GM23338 (cell line): ENCODE measurements at regions not wholly inside any gene's neighbourhood (a gene's known extent, or its start where the extent isn't known, plus 50 kb on each side); places are given as distances from the start of the nearest gene placed in this dataset.

Source experiments
- ATAC-seq: fragments of 200-7000 bp; cut with Tn5 transposase; 3 replicates; pipeline ENCODE4 v1.9.1; 2020
- DNase-seq: peaks from one replicate; pipeline ENCODE4 v3.0.0-alpha.2; 2015; ENCODE audit warnings: low spot score
- H2AFZ ChIP-seq: fragments of 200-600 bp; sonication (generic); 2 replicates; pipeline ENCODE4 v1.8.0; 2016; ENCODE audit warnings: antibody characterized with exemption, mild to moderate bottlenecking, moderate library complexity
- H3F3A ChIP-seq: fragments of 200-600 bp; sonication (generic); replicated peaks from 2 replicates; pipeline ENCODE4 v1.8.0; 2017; ENCODE audit warnings: antibody characterized with exemption, mixed run types, low read depth
- H3K27ac ChIP-seq: fragments of 200-600 bp; sonication (generic); 2 replicates; pipeline ENCODE4 v1.6.1; 2016; ENCODE audit warnings: low read depth
- H3K27me3 ChIP-seq: fragments of 200-600 bp; sonication (generic); 2 replicates; pipeline ENCODE4 v1.8.0; 2016; ENCODE audit warnings: mild to moderate bottlenecking, mixed run types, moderate library complexity; ENCODE audit not compliant: insufficient read depth
- H3K36me3 ChIP-seq: fragments of 200-600 bp; sonication (generic); 2 replicates; pipeline ENCODE4 v1.8.0; 2016; ENCODE audit warnings: mild to moderate bottlenecking; ENCODE audit not compliant: insufficient read depth
- H3K4me1 ChIP-seq: fragments of 200-600 bp; sonication (generic); 2 replicates; pipeline ENCODE4 v1.8.0; 2016; ENCODE audit warnings: mild to moderate bottlenecking, moderate library complexity; ENCODE audit not compliant: insufficient read depth
- H3K4me2 ChIP-seq: fragments of 200-600 bp; sonication (generic); 2 replicates; pipeline ENCODE4 v1.7.1; 2017; ENCODE audit warnings: mixed run types
- H3K4me3 ChIP-seq: fragments of 200-600 bp; sonication (generic); 2 replicates; pipeline ENCODE4 v1.6.1; 2016; ENCODE audit warnings: mixed run types
- H3K79me2 ChIP-seq: fragments of 200-600 bp; sonication (generic); replicated peaks from 2 replicates; pipeline ENCODE4 v1.8.0; 2017; ENCODE audit warnings: mild to moderate bottlenecking; ENCODE audit not compliant: insufficient read depth
- H3K9me2 ChIP-seq: fragments of 200-600 bp; sonication (generic); 2 replicates; pipeline ENCODE4 v1.8.0; 2017; ENCODE audit not compliant: insufficient read depth
- H4K20me1 ChIP-seq: fragments of 200-600 bp; sonication (generic); replicated peaks from 2 replicates; pipeline ENCODE4 v1.8.0; 2017; ENCODE audit warnings: mild to moderate bottlenecking; ENCODE audit not compliant: insufficient read depth
- H3K27ac Mint-ChIP-seq: 2 replicates; pipeline ENCODE4 v1.8.0; 2020; ENCODE audit warnings: inconsistent platforms, mild to moderate bottlenecking, moderate library complexity, mixed read lengths
- H3K27me3 Mint-ChIP-seq: 3 replicates; pipeline ENCODE4 v1.8.0; 2022; ENCODE audit warnings: low read depth, mild to moderate bottlenecking, moderate library complexity, mixed read lengths, inconsistent platforms; ENCODE audit not compliant: insufficient read depth, poor library complexity
- H3K36me3 Mint-ChIP-seq: 3 replicates; pipeline ENCODE4 v1.8.0; 2021; ENCODE audit warnings: low read depth, mild to moderate bottlenecking, inconsistent platforms, moderate library complexity, mixed read lengths
- H3K4me1 Mint-ChIP-seq: 3 replicates; pipeline ENCODE4 v1.8.0; 2020; ENCODE audit warnings: mild to moderate bottlenecking, inconsistent platforms, mixed read lengths
- H3K4me3 Mint-ChIP-seq: 3 replicates; pipeline ENCODE4 v1.8.0; 2021; ENCODE audit warnings: moderate library complexity, mild to moderate bottlenecking, inconsistent platforms, mixed read lengths
- H3K9me3 Mint-ChIP-seq: 3 replicates; pipeline ENCODE4 v1.8.0; 2020; ENCODE audit warnings: moderate library complexity, mild to moderate bottlenecking, inconsistent platforms, mixed read lengths
- CREB1 ChIP-seq: fragments of 250-450 bp; sonication (Bioruptor Pico); IDR thresholded peaks from 2 replicates; pipeline ENCODE4 v1.5.0; 2020; ENCODE audit warnings: low read depth, mild to moderate bottlenecking, moderate library complexity
- CTCF ChIP-seq, 2 experiments: fragments of 200-600 bp in 1 of 2; sonication (generic) in 1 of 2; conservative IDR thresholded peaks; 2 replicates each; pipeline versions ENCODE4 v1.5.1 to v1.6.1; 2016 to 2017; ENCODE audit warnings: antibody characterized with exemption in 2 of 2, low read depth in 2 of 2, mild to moderate bottlenecking in 2 of 2, moderate library complexity in 1 of 2
- ETS1 ChIP-seq: IDR thresholded peaks from 2 replicates; pipeline ENCODE4 v1.6.1; 2016; ENCODE audit warnings: antibody characterized with exemption
- EZH2 ChIP-seq: fragments of 200-600 bp; sonication (generic); IDR thresholded peaks from one replicate; pipeline ENCODE4 v1.8.0; 2017; ENCODE audit warnings: antibody characterized with exemption, mild to moderate bottlenecking, low read depth; ENCODE audit not compliant: unreplicated experiment
- EZH2phosphoT487 ChIP-seq: fragments of 200-600 bp; sonication (generic); IDR thresholded peaks from one replicate; pipeline ENCODE4 v1.8.1; 2018; ENCODE audit warnings: antibody characterized with exemption; ENCODE audit not compliant: unreplicated experiment
- JUNB ChIP-seq: IDR thresholded peaks from one replicate; pipeline ENCODE4 v1.6.1; 2016; ENCODE audit warnings: antibody characterized with exemption; ENCODE audit not compliant: unreplicated experiment
- NANOG ChIP-seq: IDR thresholded peaks from 2 replicates; pipeline ENCODE4 v1.6.1; 2016; ENCODE audit warnings: antibody characterized with exemption, borderline replicate concordance
- POLR2AphosphoS5 ChIP-seq: IDR thresholded peaks from 2 replicates; pipeline ENCODE4 v1.6.1; 2016; ENCODE audit warnings: antibody characterized with exemption, low read depth
- REST ChIP-seq: IDR thresholded peaks from one replicate; pipeline ENCODE4 v1.6.1; 2018; ENCODE audit warnings: antibody characterized with exemption; ENCODE audit not compliant: unreplicated experiment
- STAT1 ChIP-seq: IDR thresholded peaks from one replicate; pipeline ENCODE4 v1.6.1; 2016; ENCODE audit warnings: antibody characterized with exemption; ENCODE audit not compliant: unreplicated experiment
- ZNF114 ChIP-seq: fragments of 250-450 bp; sonication (Bioruptor Pico); IDR thresholded peaks from 2 replicates; pipeline ENCODE4 v1.5.0; 2020; ENCODE audit warnings: mild to moderate bottlenecking, moderate library complexity
- ZNF331 ChIP-seq: fragments of 250-450 bp; sonication (Bioruptor Pico); IDR thresholded peaks from 2 replicates; pipeline ENCODE4 v1.5.0; 2020; ENCODE audit warnings: low read depth, mild to moderate bottlenecking, moderate library complexity
- ZNF462 ChIP-seq: fragments of 250-450 bp; sonication (Bioruptor Pico); IDR thresholded peaks from 2 replicates; pipeline ENCODE4 v1.5.0; 2020; ENCODE audit warnings: mild to moderate bottlenecking, moderate library complexity

DNA sequence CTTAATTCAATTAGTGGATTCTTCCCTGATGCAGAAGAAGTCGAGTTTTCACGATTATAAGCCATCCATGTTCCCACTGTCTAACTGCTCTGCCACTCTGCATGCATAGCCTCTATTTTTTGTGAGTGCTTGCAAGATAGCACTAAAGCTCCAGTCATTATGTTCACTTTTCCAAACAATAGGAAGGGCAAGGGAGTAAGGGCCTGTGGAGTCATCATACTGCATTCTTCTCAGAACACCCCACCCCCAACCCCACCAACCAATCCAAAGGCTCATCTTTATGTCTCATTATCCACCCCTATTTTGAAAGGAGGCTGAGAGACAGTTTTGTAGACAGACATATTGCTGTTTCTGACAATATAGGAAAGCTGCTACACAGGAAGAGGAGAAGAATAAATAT, 471.7 kb upstream of the ADGRL2 start:
- H2AFZ ChIP-seq: no peak overlapping the region
- peak; percentile 53 for ATAC-seq
- no peak overlapping the region for H3K4me3 ChIP-seq
- H3K4me2 ChIP-seq: no peak overlapping the region
- Mint-ChIP-seq H3K9me3 (no peaks in the 10 kb centered on the region), H3K4me3 (no peak overlapping the region), H3K36me3 (no peaks in the 10 kb centered on the region), H3K27me3 (peaks cover 1% of the 10 kb centered on the region), H3K27ac (no peak overlapping the region), H3K4me1 (peaks cover 24% of the 10 kb centered on the region)
- no peaks in the 10 kb centered on the region for H3K9me2 ChIP-seq
- no peak overlapping the region for H3K27ac ChIP-seq
- TF ChIP-seq CREB1 (CRISPR knock-in tag) (no peak), EZH2phosphoT487 (no peak), STAT1 (no peak), NANOG (no peak), POLR2AphosphoS5 (no peak), EZH2 (no peak), ZNF331 (CRISPR knock-in tag) (no peak), ETS1 (no peak), JUNB (no peak), ZNF462 (CRISPR knock-in tag) (no peak), CTCF (conservative IDR thresholded peaks at IDR 0.05; ENCODE audit: low read depth in 2 of 2) (no peak), ZNF114 (no peak), REST (no peak)
- no peaks in the 10 kb centered on the region for H3K79me2 ChIP-seq
- no peaks in the 10 kb centered on the region for H3K27me3 ChIP-seq
- H3K4me1 ChIP-seq: peaks cover 12% of the 10 kb centered on the region
- no peak for DNase-seq
- no peaks in the 10 kb centered on the region for H4K20me1 ChIP-seq
- no peaks in the 10 kb centered on the region for H3K36me3 ChIP-seq
- no peaks in the 10 kb centered on the region for H3F3A ChIP-seq
